CD4-positive, alpha-beta T cell (primary cell): ENCODE measurements at regions not wholly inside any gene's neighbourhood (a gene's known extent, or its start where the extent isn't known, plus 50 kb on each side); places are given as distances from the start of the nearest gene placed in this dataset.

Source experiments
- ATAC-seq: fragments of 200-7000 bp; cut with Tn5 transposase; one replicate; pipeline ENCODE4 v1.10.0; 2022; ENCODE audit warnings: mild to moderate bottlenecking; ENCODE audit not compliant: poor library complexity
- CTCF ChIA-PET: fragments of 350-600 bp; sonication (Branson Sonifier 250); formaldehyde crosslinking; loops from one replicate; lab custom pipeline; 2021; ENCODE audit warnings: antibody characterized with exemption, inconsistent platforms; lab: Charles Lee
- POLR2A ChIA-PET: fragments of 350-600 bp; sonication (Branson Sonifier 250); formaldehyde crosslinking; loops from one replicate; lab custom pipeline; 2021; ENCODE audit warnings: antibody characterized with exemption, inconsistent platforms; lab: Charles Lee
- DNase-seq, 14 experiments: peaks; one replicate each; pipeline ENCODE4 v3.0.0-alpha.2; 2013 to 2020; ENCODE audit warnings: mixed read lengths in 2 of 14
- H3K27ac ChIP-seq, 2 donors: one replicate each; pipeline versions ENCODE4 v1.5.1 to v1.7.0; 2013; ENCODE audit warnings: low read length in 2 of 2, low read depth in 1 of 2, mild to moderate bottlenecking in 1 of 2
- H3K27me3 ChIP-seq, 2 experiments: 1 replicate in 1 of 2; 2 replicates in 1 of 2; pipeline versions ENCODE4 v1.6.1 to v1.7.0; 2013; ENCODE audit warnings: low read length in 2 of 2, control low read depth in 1 of 2, mild to moderate bottlenecking in 1 of 2, moderate library complexity in 1 of 2; ENCODE audit not compliant: insufficient read depth in 2 of 2, control insufficient read depth in 1 of 2
- H3K36me3 ChIP-seq: one replicate; pipeline ENCODE4 v1.6.1; 2013; ENCODE audit warnings: low read length, control low read depth; ENCODE audit not compliant: insufficient read depth
- H3K4me1 ChIP-seq: one replicate; pipeline ENCODE4 v1.6.1; 2013; ENCODE audit warnings: low read length, control low read depth; ENCODE audit not compliant: insufficient read depth
- H3K4me3 ChIP-seq: one replicate; pipeline ENCODE4 v1.5.1; 2013; ENCODE audit warnings: mild to moderate bottlenecking, low read length, moderate library complexity
- H3K9me3 ChIP-seq, 2 experiments: 1 replicate in 1 of 2; 2 replicates in 1 of 2; pipeline versions ENCODE4 v1.6.1 to v1.7.0; 2013; ENCODE audit warnings: low read length in 2 of 2, mild to moderate bottlenecking in 2 of 2, control low read depth in 1 of 2, moderate library complexity in 1 of 2; ENCODE audit not compliant: control insufficient read depth in 1 of 2, insufficient read depth in 1 of 2
- H3K27ac Mint-ChIP-seq: one replicate; pipeline ENCODE4 v1.8.0; 2020; ENCODE audit warnings: mixed read lengths
- H3K27me3 Mint-ChIP-seq: one replicate; pipeline ENCODE4 v1.8.0; 2021; ENCODE audit warnings: mixed read lengths
- H3K36me3 Mint-ChIP-seq: one replicate; pipeline ENCODE4 v1.8.0; 2021; ENCODE audit warnings: low read depth, mixed read lengths
- H3K4me1 Mint-ChIP-seq: one replicate; pipeline ENCODE4 v1.8.0; 2021; ENCODE audit warnings: low read depth, mixed read lengths
- H3K4me3 Mint-ChIP-seq: one replicate; pipeline ENCODE4 v1.8.0; 2020; ENCODE audit warnings: mild to moderate bottlenecking, mixed read lengths
- H3K9me3 Mint-ChIP-seq: one replicate; pipeline ENCODE4 v1.8.0; 2020; ENCODE audit warnings: mixed read lengths
- CTCF ChIP-seq: fragments of 200-600 bp; IDR thresholded peaks from one replicate; pipeline ENCODE4 v1.8.0; 2022; ENCODE audit warnings: antibody characterized with exemption, mild to moderate bottlenecking
- intact Hi-C, 2 experiments: fragments of 100-400 bp; cut with DNase I in 1 of 2; cut with micrococcal nuclease in 1 of 2; formaldehyde crosslinking; loops; one replicate each; pipeline versions ENCODE4 v1.15.1 to v1.9.0; 2023 to 2025; cut with DNase I, micrococcal nuclease

- no peak overlapping the region for H3K27ac ChIP-seq
- no peaks in the 10 kb centered on the region for H3K27me3 ChIP-seq
- no peak for DNase-seq
- no peaks in the 10 kb centered on the region for H3K36me3 Mint-ChIP-seq
- H3K4me1 Mint-ChIP-seq, result no peaks in the 10 kb centered on the region
- no peaks in the 10 kb centered on the region for H3K27me3 Mint-ChIP-seq
- TF ChIP-seq CTCF, result no peak
- no peak overlapping the region for H3K4me3 ChIP-seq
- intact Hi-C loops, result no loop called here
- ChIA-PET POLR2A (no interaction called here), CTCF (no interaction called here)
- no peak for ATAC-seq
- no peak overlapping the region for H3K4me3 Mint-ChIP-seq
- H3K27ac Mint-ChIP-seq, result no peak overlapping the region
- H3K9me3 Mint-ChIP-seq, result peaks cover 7% of the 10 kb centered on the region
- H3K36me3 ChIP-seq, result no peaks in the 10 kb centered on the region
- peaks cover 0 to 5% of the 10 kb centered on the region in 2 experiments for H3K9me3 ChIP-seq
- H3K4me1 ChIP-seq, result no peaks in the 10 kb centered on the region
Measured at GRCh38 chr6:23494367-23494766, 631.6 kb upstream of the NRSN1 start.

- no peaks in the 10 kb centered on the region for H3K27me3 ChIP-seq
- no peaks in the 10 kb centered on the region for H3K4me1 Mint-ChIP-seq
Measured at GRCh38 chr6:23498013-23498412, 628.0 kb upstream of the NRSN1 start.

GRCh38 chr6:23499549-23499948, 626.5 kb upstream of the NRSN1 start:
- TF ChIP-seq CTCF, result no peak
- Histone ChIP-seq H3K27ac (no peak overlapping the region), H3K4me1 (no peaks in the 10 kb centered on the region), H3K4me3 (no peak overlapping the region), H3K9me3 (no peaks in the 10 kb centered on the region), H3K27me3 (no peaks in the 10 kb centered on the region), H3K36me3 (no peaks in the 10 kb centered on the region)
- DNase-seq (no peak), ATAC-seq (no peak)
- intact Hi-C loops, result no loop called here
- ChIA-PET POLR2A (no interaction called here), CTCF (no interaction called here)
- Mint-ChIP-seq H3K27ac (no peak overlapping the region), H3K4me3 (no peak overlapping the region), H3K27me3 (no peaks in the 10 kb centered on the region), H3K9me3 (peaks cover 2% of the 10 kb centered on the region), H3K36me3 (no peaks in the 10 kb centered on the region), H3K4me1 (no peaks in the 10 kb centered on the region)

More at GRCh38 chr6:23498013-23498412, 628.0 kb upstream of the NRSN1 start:
- ATAC-seq (no peak), DNase-seq (no peak)
- peaks cover 2% of the 10 kb centered on the region for H3K9me3 Mint-ChIP-seq
- no peak overlapping the region for H3K4me3 ChIP-seq
- POLR2A ChIA-PET, result no interaction called here
- no peak overlapping the region for H3K4me3 Mint-ChIP-seq
- H3K27ac Mint-ChIP-seq, result no peak overlapping the region
- H3K4me1 ChIP-seq, result no peaks in the 10 kb centered on the region
- CTCF ChIA-PET, result no interaction called here
- TF ChIP-seq CTCF, result no peak
- H3K36me3 Mint-ChIP-seq, result no peaks in the 10 kb centered on the region
- intact Hi-C loops, result no loop called here
- no peaks in the 10 kb centered on the region for H3K36me3 ChIP-seq
- no peaks in the 10 kb centered on the region for H3K9me3 ChIP-seq
- H3K27ac ChIP-seq, result no peak overlapping the region
- H3K27me3 Mint-ChIP-seq, result no peaks in the 10 kb centered on the region
